Esophagus muscularis mucosa (tissue), 2 donors: ENCODE measurements at regions not wholly inside any gene's neighbourhood (a gene's known extent, or its start where the extent isn't known, plus 50 kb on each side); places are given as distances from the start of the nearest gene placed in this dataset.

Source experiments
- EP300 ChIP-seq: sonication (generic); formaldehyde crosslinking; IDR thresholded peaks from one replicate; pipeline ENCODE4 v1.6.1; 2017; ENCODE audit warnings: antibody characterized with exemption
- POLR2A ChIP-seq: fragments of 450-650 bp; IDR thresholded peaks from one replicate; pipeline ENCODE4 v1.6.1; 2017; ENCODE audit warnings: antibody characterized with exemption, moderate library complexity, mild to moderate bottlenecking, low read depth

DNA sequence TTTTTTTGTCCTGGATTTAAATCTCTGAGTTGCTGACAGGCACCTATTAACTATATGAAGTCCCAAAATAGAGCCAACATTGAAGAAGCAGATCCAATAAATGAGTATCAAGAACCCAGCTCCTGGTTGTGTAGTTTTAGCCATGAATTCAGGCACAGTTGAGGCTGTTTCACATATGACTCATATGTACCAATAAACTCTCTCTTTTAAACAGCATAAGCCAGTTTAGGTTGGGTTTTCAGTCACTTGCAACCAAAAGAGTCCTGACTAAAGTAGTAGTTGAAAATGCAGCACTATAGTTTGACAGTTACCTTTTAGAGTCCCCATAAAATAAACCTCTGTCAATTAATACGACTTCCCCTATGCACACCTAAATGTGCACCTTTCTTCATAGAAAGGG lies 389.9 kb downstream of the RPS29 start:
- no peak for TF ChIP-seq EP300
- no peak for TF ChIP-seq POLR2A
